NT2/D1 (cell line): ENCODE measurements at regions not wholly inside any gene's neighbourhood (a gene's known extent, or its start where the extent isn't known, plus 50 kb on each side); places are given as distances from the start of the nearest gene placed in this dataset.

Source experiments
- DNase-seq: peaks from one replicate; pipeline ENCODE4 v3.0.0-alpha.2; 2011; ENCODE audit warnings: low read depth, low spot score
- H3K27me3 ChIP-seq: 2 replicates; pipeline ENCODE4 v1.6.0; 2011; ENCODE audit warnings: mild to moderate bottlenecking; ENCODE audit not compliant: insufficient read length, insufficient read depth
- H3K36me3 ChIP-seq: 2 replicates; pipeline ENCODE4 v1.6.1; 2011; ENCODE audit warnings: mild to moderate bottlenecking, low read length, mixed read lengths; ENCODE audit not compliant: insufficient read depth, insufficient read length
- H3K4me1 ChIP-seq: 2 replicates; pipeline ENCODE4 v1.5.1; 2011; ENCODE audit not compliant: insufficient read depth, insufficient read length
- H3K4me3 ChIP-seq: 2 replicates; pipeline ENCODE4 v1.5.1; 2011; ENCODE audit warnings: low read depth; ENCODE audit not compliant: insufficient read length
- H3K9ac ChIP-seq: 2 replicates; pipeline ENCODE4 v1.6.0; 2011; ENCODE audit warnings: low read depth; ENCODE audit not compliant: insufficient read length
- H3K9me3 ChIP-seq: 2 replicates; pipeline ENCODE4 v1.5.1; 2011; ENCODE audit warnings: mild to moderate bottlenecking, low read length; ENCODE audit not compliant: insufficient read depth
- SUZ12 ChIP-seq: IDR thresholded peaks from 2 replicates; pipeline ENCODE4 v1.6.1; 2011; ENCODE audit not compliant: insufficient read length, insufficient read depth; ENCODE audit errors: extremely low read depth
- YY1 ChIP-seq: IDR thresholded peaks from 2 replicates; pipeline ENCODE4 v1.6.1; 2011; ENCODE audit not compliant: insufficient read length, insufficient read depth
- ZNF274 ChIP-seq: IDR thresholded peaks from 2 replicates; pipeline ENCODE4 v1.6.1; 2011; ENCODE audit warnings: mild to moderate bottlenecking, low read depth, low read length

DNA sequence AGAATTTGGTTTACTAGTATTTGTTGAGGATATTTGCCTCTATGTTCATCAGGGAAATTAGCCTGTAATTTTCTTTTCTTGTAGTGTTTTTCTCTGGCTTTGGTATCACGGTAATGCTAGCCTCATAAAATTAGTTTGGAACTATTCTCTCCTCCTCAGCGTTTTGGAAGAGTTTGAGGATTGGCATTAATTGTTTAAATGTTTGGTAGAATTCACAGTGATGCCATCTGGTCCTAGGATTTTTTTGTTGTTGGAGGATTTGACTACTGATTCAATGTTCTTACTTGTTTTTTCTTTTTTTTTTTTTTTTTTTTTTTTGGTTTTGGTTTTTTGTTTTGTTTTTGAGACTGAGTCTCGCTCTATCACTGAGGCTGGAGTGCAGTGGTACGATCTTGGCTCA, 156.2 kb upstream of the BTBD3 start:
- no peaks in the 10 kb centered on the region for H3K36me3 ChIP-seq
- no peak for DNase-seq

DNA sequence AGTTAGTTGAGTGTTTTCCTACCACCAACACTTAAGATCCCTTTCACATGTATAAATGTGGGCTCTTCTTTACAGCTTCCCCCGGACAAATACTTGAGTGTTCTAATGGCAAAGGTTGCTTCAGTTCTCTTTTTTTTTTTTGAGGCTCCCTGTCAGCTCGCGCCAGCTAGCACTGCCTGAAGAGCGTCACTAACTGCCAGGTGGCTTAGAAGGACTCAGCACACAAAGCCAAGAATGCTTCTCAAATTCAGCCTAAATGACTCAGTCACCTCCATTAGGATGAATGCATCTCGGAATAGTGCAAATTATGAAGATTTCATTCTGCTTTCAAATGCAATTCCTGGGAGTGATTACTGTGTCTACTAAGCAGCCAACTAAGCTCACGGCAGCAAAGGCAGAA, 150.7 kb upstream of the BTBD3 start:
- Histone ChIP-seq H3K4me3 (no peak overlapping the region), H3K27me3 (peaks cover 19% of the 10 kb centered on the region), H3K9me3 (no peaks in the 10 kb centered on the region), H3K4me1 (peaks cover 2% of the 10 kb centered on the region), H3K36me3 (no peaks in the 10 kb centered on the region), H3K9ac (no peak overlapping the region)
- peak; percentile 52 for DNase-seq
- TF ChIP-seq SUZ12 (no peak), ZNF274 (no peak), YY1 (no peak)

More for the DNA sequence above, 156.2 kb upstream of the BTBD3 start:
- H3K4me1 ChIP-seq: no peaks in the 10 kb centered on the region
- H3K4me3 ChIP-seq: no peak overlapping the region
- H3K27me3 ChIP-seq: peaks cover 6% of the 10 kb centered on the region
- H3K9ac ChIP-seq: no peak overlapping the region
- TF ChIP-seq SUZ12: no peak
- TF ChIP-seq YY1: no peak
- no peak for TF ChIP-seq ZNF274
- no peaks in the 10 kb centered on the region; the same call in 1 of the 2 replicates for H3K9me3 ChIP-seq

DNA sequence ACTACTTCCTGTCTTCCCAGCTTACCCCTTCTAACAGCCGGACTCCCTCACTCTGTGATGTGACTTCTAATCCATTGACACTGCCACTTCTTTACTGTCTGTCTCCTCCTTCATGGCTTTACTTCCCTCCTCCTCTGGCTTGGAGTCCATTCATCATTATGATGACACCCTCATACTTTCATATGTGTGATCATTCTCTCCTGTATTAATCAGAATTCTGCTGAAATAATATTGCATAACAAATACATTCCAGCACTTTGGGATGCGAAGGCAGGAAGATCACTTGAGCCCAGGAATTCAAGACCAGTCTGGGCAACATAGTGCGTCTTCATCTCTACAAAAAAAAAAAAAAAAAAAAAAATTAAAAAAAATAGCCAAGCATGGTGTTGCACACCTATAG, 147.9 kb upstream of the BTBD3 start:
- TF ChIP-seq ZNF274 (no peak), SUZ12 (no peak), YY1 (no peak)
- no peak overlapping the region for H3K9ac ChIP-seq
- H3K9me3 ChIP-seq: no peaks in the 10 kb centered on the region
- H3K36me3 ChIP-seq: no peaks in the 10 kb centered on the region
- H3K27me3 ChIP-seq: peaks cover 18% of the 10 kb centered on the region
- DNase-seq: no peak
- H3K4me1 ChIP-seq: peaks cover 2% of the 10 kb centered on the region
- H3K4me3 ChIP-seq: no peak overlapping the region

DNA sequence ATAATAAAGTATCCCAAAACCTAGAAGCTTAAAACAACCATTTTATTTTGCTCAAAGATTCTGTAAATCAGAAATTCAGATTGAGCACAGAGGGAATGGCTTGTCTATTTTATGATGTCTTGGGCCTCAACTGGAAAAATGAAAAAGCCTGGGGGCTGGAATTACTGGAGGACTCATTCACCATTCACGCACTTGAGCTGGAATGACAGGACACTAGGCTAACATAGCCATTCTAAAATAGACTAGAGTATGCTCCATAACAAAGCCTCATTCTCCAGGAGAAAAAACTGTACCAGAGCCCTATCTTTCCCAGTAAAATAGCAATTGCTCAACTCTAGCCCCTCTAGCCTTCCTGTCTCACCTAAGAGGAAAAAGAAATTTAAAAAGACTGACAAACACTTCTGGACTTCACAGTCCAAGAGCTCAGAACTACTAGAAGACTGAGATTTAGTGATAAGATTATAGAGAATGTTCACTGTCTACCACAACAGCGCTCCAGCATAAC, 145.4 kb upstream of the BTBD3 start:
- DNase-seq: no peak
- Histone ChIP-seq H3K9me3 (no peaks in the 10 kb centered on the region), H3K4me3 (no peak overlapping the region), H3K36me3 (no peaks in the 10 kb centered on the region), H3K4me1 (peaks cover 2% of the 10 kb centered on the region), H3K9ac (no peak overlapping the region), H3K27me3 (peaks cover 13% of the 10 kb centered on the region)
- TF ChIP-seq SUZ12 (no peak), YY1 (no peak), ZNF274 (no peak)

DNA sequence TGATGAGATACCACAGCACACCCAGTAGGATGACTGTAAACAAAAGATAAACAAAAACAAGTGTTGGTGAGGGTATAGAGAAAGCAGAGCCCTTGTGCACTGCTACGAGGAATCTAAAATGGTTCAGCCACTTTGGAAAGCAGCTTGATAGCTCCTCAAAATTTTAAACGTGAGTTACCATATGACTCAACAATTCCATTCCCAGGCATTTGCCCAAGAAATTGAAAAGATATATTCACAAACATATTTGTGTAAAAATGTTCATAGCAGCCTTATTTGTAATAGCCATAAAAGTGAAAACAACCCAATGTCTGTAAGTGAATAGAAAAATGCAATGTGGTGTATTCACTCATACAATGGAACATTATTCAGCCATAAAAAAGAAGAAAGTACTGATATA, 141.0 kb upstream of the BTBD3 start:
- DNase-seq: no peak
- H3K36me3 ChIP-seq: no peaks in the 10 kb centered on the region
- H3K27me3 ChIP-seq: no peaks in the 10 kb centered on the region
- TF ChIP-seq YY1: no peak
- no peak for TF ChIP-seq SUZ12
- no peak for TF ChIP-seq ZNF274
- no peaks in the 10 kb centered on the region for H3K4me1 ChIP-seq
- H3K9ac ChIP-seq: no peak overlapping the region
- no peaks in the 10 kb centered on the region for H3K9me3 ChIP-seq
- no peak overlapping the region for H3K4me3 ChIP-seq

DNA sequence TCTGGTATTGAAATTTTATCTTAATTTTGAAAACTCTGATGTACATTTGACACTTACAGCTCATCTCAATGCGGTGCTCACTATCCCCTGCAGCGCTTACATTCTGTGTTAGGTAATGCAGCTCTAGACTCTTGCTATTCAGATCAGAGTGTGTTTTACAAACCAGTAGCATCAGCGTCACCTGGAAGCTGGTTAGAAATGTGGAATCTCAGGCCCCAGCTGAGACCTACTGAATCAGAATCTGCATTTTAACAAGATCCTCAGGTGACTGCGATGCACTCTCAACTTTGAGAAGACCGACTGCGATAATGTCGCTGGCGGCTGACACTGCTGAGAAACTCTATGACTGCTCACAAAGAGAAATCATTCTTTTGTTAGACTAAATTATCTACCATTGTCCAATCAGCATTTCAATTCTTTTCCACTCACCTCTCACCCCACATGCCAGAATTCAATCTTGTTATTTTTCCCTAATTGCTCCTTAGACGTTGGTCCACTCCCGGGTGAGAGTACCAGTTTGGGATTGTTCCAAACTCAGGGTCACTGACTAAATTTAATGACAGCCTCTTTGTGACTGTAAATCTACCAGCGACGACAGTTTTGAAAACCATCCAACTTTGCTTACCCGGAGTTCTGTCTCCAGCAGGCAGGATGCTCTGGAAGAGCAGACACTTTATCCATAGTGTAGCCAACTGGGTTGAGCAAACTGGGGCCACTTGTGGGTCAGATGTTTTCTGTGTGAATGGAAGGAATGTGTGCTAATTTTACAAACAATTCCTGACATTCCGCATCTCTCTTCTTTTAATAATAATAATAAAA, 140.1 kb upstream of the BTBD3 start:
- Histone ChIP-seq H3K36me3 (no peaks in the 10 kb centered on the region), H3K27me3 (no peaks in the 10 kb centered on the region), H3K4me1 (no peaks in the 10 kb centered on the region), H3K4me3 (no peak overlapping the region), H3K9ac (no peak overlapping the region), H3K9me3 (no peaks in the 10 kb centered on the region)
- no peak for TF ChIP-seq YY1
- TF ChIP-seq ZNF274: no peak
- no peak for TF ChIP-seq SUZ12
- no peak for DNase-seq

- H3K27me3 ChIP-seq: no peaks in the 10 kb centered on the region
- H3K4me1 ChIP-seq: no peaks in the 10 kb centered on the region
- H3K36me3 ChIP-seq: no peaks in the 10 kb centered on the region
- no peak overlapping the region for H3K9ac ChIP-seq
- H3K9me3 ChIP-seq: no peaks in the 10 kb centered on the region
- no peak for DNase-seq
- TF ChIP-seq ZNF274 (no peak), YY1 (no peak), SUZ12 (no peak)
- H3K4me3 ChIP-seq: no peak overlapping the region
These were observed 139.5 kb upstream of the BTBD3 start for GRCh38 chr20:11778206-11778570.
